ENCODE measurements at regions not wholly inside any gene's neighbourhood (a gene's known extent, or its start where the extent isn't known, plus 50 kb on each side); places are given as distances from the start of the nearest gene placed in this dataset.

- TF ChIP-seq CTCF (IDR thresholded peaks at IDR 0.05; ENCODE audit: extremely low read depth, missing control alignments), result no peak
- DNase-seq (ENCODE audit: low spot score), result no peak
Measured at GRCh38 chr5:54852007-54852406, 133.4 kb downstream of the ESM1 start.

GRCh38 chr5:54851449-54851848 lies 133.9 kb downstream of the ESM1 start:
- TF ChIP-seq CTCF (IDR thresholded peaks at IDR 0.05; ENCODE audit: extremely low read depth, missing control alignments), result no peak
- no peak for DNase-seq (ENCODE audit: low spot score)

GRCh38 chr5:54848581-54848980 lies 136.8 kb downstream of the ESM1 start:
- no peak for DNase-seq (ENCODE audit: low spot score)
- no peak for TF ChIP-seq CTCF (IDR thresholded peaks at IDR 0.05; ENCODE audit: extremely low read depth, missing control alignments)

- no peak for TF ChIP-seq CTCF (IDR thresholded peaks at IDR 0.05; ENCODE audit: extremely low read depth, missing control alignments)
- no peak for DNase-seq (ENCODE audit: low spot score)
Measured at GRCh38 chr5:54845567-54845941, 139.8 kb downstream of the ESM1 start.

GRCh38 chr5:54844905-54845566 lies 140.4 kb downstream of the ESM1 start:
- TF ChIP-seq CTCF (IDR thresholded peaks at IDR 0.05; ENCODE audit: extremely low read depth, missing control alignments), result no peak

GRCh38 chr5:54844266-54844665 lies 141.1 kb downstream of the ESM1 start:
- DNase-seq (ENCODE audit: low spot score), result no peak
- TF ChIP-seq CTCF (IDR thresholded peaks at IDR 0.05; ENCODE audit: extremely low read depth, missing control alignments), result no peak

More at GRCh38 chr5:54844905-54845566, 140.4 kb downstream of the ESM1 start:
- no peak for DNase-seq (ENCODE audit: low spot score)

- TF ChIP-seq CTCF (IDR thresholded peaks at IDR 0.05; ENCODE audit: extremely low read depth, missing control alignments), result no peak
- no peak for DNase-seq (ENCODE audit: low spot score)
Measured at GRCh38 chr5:54841481-54841880, 143.9 kb downstream of the ESM1 start.
